ENCODE measurements at regions not wholly inside any gene's neighbourhood (a gene's known extent, or its start where the extent isn't known, plus 50 kb on each side); places are given as distances from the start of the nearest gene placed in this dataset.

DNA sequence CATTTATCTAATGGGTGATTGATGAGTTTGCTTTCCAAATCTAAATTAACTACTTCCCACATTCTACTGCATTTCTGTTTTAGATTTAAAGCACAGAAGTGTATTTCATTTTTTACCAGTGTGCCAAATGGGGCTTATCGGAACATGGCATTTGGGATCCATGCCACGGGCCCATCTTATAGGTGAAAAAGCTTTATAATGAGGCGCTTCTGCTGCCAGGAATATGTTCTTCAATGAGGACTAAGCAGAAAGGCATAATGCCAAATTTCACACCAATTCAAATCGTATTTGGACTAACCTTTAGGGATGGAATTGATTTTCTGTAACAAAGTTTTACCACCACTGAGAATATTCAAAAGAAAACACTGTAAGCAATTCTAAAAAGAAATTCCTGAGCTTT is 803.5 kb upstream of the FLRT2 start:
- no peak overlapping the region for H3K4me3 ChIP-seq (ENCODE audit: low read depth, low read length)

DNA sequence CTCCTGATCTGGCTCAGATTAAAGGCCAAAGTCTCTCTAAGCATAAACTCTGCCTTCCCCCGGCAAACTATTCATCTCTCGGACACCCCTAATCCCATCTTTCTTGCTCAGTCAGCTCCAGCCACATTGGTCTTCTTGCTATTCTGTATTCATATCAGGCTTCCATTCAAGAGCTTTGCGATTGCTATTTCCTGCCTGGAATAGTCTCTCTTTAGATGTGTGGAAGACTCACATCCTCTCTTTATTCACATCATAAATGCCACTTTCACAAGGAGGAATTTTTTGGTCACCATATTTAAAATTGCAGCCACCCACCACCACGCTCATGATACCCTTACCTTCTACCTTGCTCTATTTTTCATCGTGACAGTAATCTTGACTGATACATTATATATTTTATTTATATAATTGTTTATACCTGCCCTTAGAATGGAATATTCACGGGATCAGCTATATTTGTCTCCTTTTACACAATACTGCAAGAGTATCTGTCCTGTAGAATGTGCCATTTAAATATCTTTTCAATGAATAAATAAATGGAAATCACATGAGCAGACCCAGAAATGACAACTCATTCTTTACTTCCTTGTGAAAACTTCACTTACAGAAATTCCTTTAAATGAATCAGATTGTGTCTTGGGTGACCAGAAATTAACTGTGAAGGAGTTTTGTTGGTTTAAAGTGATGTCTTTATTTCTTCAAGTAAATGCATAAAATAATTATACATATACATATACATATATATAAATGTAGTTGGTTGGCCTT is 780.6 kb upstream of the FLRT2 start:
- DNase-seq (ENCODE audit: low read depth), result no peak
- TF ChIP-seq, protein P1, sequence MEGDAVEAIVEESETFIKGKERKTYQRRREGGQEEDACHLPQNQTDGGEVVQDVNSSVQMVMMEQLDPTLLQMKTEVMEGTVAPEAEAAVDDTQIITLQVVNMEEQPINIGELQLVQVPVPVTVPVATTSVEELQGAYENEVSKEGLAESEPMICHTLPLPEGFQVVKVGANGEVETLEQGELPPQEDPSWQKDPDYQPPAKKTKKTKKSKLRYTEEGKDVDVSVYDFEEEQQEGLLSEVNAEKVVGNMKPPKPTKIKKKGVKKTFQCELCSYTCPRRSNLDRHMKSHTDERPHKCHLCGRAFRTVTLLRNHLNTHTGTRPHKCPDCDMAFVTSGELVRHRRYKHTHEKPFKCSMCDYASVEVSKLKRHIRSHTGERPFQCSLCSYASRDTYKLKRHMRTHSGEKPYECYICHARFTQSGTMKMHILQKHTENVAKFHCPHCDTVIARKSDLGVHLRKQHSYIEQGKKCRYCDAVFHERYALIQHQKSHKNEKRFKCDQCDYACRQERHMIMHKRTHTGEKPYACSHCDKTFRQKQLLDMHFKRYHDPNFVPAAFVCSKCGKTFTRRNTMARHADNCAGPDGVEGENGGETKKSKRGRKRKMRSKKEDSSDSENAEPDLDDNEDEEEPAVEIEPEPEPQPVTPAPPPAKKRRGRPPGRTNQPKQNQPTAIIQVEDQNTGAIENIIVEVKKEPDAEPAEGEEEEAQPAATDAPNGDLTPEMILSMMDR (IDR thresholded peaks at IDR 0.05; ENCODE audit: insufficient read depth, low read length, poor library complexity, severe bottlenecking), result no peak
- no peak overlapping the region for H3K4me3 ChIP-seq (ENCODE audit: low read depth, low read length)
- no peaks in the 10 kb centered on the region for H3K36me3 ChIP-seq (ENCODE audit: control insufficient read depth, insufficient read depth, low read length)
- no peaks in the 10 kb centered on the region for H3K27me3 ChIP-seq (ENCODE audit: control insufficient read depth, insufficient read depth, low read length)

More for the DNA sequence above, 803.5 kb upstream of the FLRT2 start:
- Histone ChIP-seq H3K36me3 (ENCODE audit: control insufficient read depth, insufficient read depth, low read length) (no peaks in the 10 kb centered on the region), H3K27me3 (ENCODE audit: control insufficient read depth, insufficient read depth, low read length) (no peaks in the 10 kb centered on the region)
- DNase-seq (ENCODE audit: low read depth), result no peak
- TF ChIP-seq, protein P1 (IDR thresholded peaks at IDR 0.05; ENCODE audit: insufficient read depth, low read length, poor library complexity, severe bottlenecking), result no peak

DNA sequence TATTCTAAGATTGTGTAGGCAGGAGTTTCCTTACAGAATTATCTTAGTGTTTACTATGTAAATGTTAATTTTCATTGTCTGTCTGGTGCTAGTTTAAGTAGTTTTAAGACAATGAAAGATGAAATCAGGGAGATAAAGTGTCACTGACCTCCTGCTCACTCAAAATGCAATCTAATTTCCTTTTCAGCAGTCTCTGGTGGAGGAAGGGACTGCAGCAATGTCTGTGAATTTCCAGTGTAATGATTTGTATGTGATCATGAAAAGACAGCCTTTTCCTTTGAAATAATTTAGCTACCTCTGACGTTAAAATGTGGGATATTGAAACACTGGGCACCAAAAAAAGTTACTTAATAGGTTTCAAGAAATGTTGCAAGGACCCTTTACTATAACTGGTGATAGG is 779.7 kb upstream of the FLRT2 start:
- H3K4me3 ChIP-seq (ENCODE audit: low read depth, low read length), result no peak overlapping the region
- TF ChIP-seq, protein P1 (IDR thresholded peaks at IDR 0.05; ENCODE audit: insufficient read depth, low read length, poor library complexity, severe bottlenecking), result no peak
- H3K27me3 ChIP-seq (ENCODE audit: control insufficient read depth, insufficient read depth, low read length), result no peaks in the 10 kb centered on the region
- H3K36me3 ChIP-seq (ENCODE audit: control insufficient read depth, insufficient read depth, low read length), result no peaks in the 10 kb centered on the region
- no peak for DNase-seq (ENCODE audit: low read depth)

DNA sequence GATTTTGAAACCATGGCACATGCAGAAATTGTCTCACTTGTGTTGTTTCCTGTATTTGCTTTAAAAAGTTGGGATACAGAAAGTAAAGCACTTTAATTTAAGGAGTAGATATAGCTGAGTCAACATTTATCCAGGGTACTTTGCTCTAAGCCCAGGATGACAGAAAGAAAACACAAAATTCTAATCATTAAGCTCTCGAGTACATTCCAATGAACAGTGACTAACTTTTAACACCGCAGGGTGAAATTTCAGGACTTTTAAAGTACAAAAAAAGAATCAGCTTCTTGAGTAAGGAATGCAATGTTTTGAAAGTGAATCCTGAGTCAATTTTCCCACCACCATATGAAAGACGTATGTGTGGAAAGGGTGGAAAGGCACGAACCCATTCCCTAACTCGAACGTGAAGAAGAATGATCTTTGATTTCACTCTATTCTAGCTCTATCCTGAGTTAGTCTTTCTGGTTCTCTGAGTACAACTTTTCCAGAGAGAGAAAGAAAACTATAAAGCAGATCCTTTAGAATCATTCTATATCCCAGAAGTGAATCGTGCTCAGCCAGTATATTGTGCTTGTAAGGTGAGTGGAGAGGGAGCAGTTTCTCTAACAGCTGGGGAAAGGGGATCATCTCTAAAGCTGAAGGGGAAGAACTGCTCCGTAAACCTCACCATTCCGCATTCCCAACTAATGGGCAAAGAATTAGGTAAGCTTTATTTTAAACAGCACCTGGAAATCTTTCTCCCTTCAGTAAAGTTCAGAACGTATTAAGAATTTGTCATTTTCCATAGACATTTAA is 779.0 kb upstream of the FLRT2 start:
- TF ChIP-seq, protein P1 (IDR thresholded peaks at IDR 0.05; ENCODE audit: insufficient read depth, low read length, poor library complexity, severe bottlenecking), result no peak
- peak overlapping the region; percentile 12 for H3K4me3 ChIP-seq (ENCODE audit: low read depth, low read length)
- DNase-seq (ENCODE audit: low read depth), result peak; percentile 79
- H3K27me3 ChIP-seq (ENCODE audit: control insufficient read depth, insufficient read depth, low read length), result no peaks in the 10 kb centered on the region
- H3K36me3 ChIP-seq (ENCODE audit: control insufficient read depth, insufficient read depth, low read length), result no peaks in the 10 kb centered on the region

DNA sequence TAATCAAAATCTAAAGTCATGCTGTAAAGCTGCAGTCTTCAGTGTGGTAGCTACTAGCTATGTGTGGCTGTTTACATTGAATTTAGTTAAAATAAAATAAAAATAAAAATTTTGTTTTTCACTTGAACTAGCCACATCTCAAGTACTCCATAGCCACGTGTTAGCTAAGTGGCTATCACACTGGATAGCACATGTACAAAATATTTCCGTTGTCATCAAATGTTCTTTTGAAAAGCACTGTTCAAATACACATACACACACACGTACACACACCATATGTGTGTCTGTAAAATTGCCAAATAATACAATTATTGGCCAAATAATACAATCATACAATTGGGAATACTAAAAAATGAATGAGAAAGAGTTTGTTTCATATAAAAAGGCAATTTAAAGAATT is 778.2 kb upstream of the FLRT2 start:
- no peaks in the 10 kb centered on the region for H3K27me3 ChIP-seq (ENCODE audit: control insufficient read depth, insufficient read depth, low read length)
- TF ChIP-seq, protein P1 (IDR thresholded peaks at IDR 0.05; ENCODE audit: insufficient read depth, low read length, poor library complexity, severe bottlenecking), result no peak
- H3K4me3 ChIP-seq (ENCODE audit: low read depth, low read length), result no peak overlapping the region
- no peaks in the 10 kb centered on the region for H3K36me3 ChIP-seq (ENCODE audit: control insufficient read depth, insufficient read depth, low read length)
- DNase-seq (ENCODE audit: low read depth), result no peak

Data from kidney epithelial cell (primary cell).